ENCODE measurements at regions not wholly inside any gene's neighbourhood (a gene's known extent, or its start where the extent isn't known, plus 50 kb on each side); places are given as distances from the start of the nearest gene placed in this dataset.
A peak's percentile ranks its signal among the peaks of the same experiment; 100 is the strongest.
"Not testable (repeated sequence)": the region's sequence is repeated elsewhere in the genome, so short reads cannot be mapped to it uniquely, and the experiment has no call there.

GRCh38 chr14:37848985-37849621 lies 253.7 kb downstream of the TTC6 start:
- no peak for DNase-seq

GRCh38 chr14:37851054-37851453 lies 255.6 kb downstream of the TTC6 start:
- no peak for DNase-seq

- DNase-seq, result no peak
Measured at GRCh38 chr14:37855871-37856270, 260.4 kb downstream of the TTC6 start.

GRCh38 chr14:37857774-37858266 lies 262.4 kb downstream of the TTC6 start:
- no peak for DNase-seq

- DNase-seq, result no peak
Measured at GRCh38 chr14:37858733-37859132, 263.3 kb downstream of the TTC6 start.

- no peak for DNase-seq
Measured at GRCh38 chr14:37859177-37859576, 263.7 kb downstream of the TTC6 start.

GRCh38 chr14:37862263-37862662 lies 266.8 kb downstream of the TTC6 start:
- peak; percentile 84 for DNase-seq

- DNase-seq, result peak; percentile 29
Measured at GRCh38 chr14:37864128-37864527, 268.7 kb downstream of the TTC6 start.

- DNase-seq, result peak; percentile 93
Measured at GRCh38 chr14:37864861-37865718, 269.7 kb downstream of the TTC6 start.

- DNase-seq, result peak; percentile 18
Measured at GRCh38 chr14:37865719-37866549, 270.5 kb downstream of the TTC6 start.

GRCh38 chr14:37869633-37870032 lies 274.2 kb downstream of the TTC6 start:
- peak; percentile 81 for DNase-seq

- no peak for DNase-seq
Measured at GRCh38 chr14:37870170-37870569, 274.7 kb downstream of the TTC6 start.

GRCh38 chr14:37870632-37871346 lies 275.4 kb downstream of the TTC6 start:
- DNase-seq, result peak; percentile 88

- DNase-seq, result not testable (repeated sequence)
Measured at GRCh38 chr14:37874065-37874428, 278.6 kb downstream of the TTC6 start.

GRCh38 chr14:37874429-37875109 lies 279.1 kb downstream of the TTC6 start:
- DNase-seq, result peak; percentile 91

GRCh38 chr14:37888234-37888633 lies 292.8 kb downstream of the TTC6 start:
- no peak for DNase-seq

GRCh38 chr14:37889087-37889486 lies 293.7 kb downstream of the TTC6 start:
- peak; percentile 97 for DNase-seq

GRCh38 chr14:37890095-37890494 lies 294.7 kb downstream of the TTC6 start:
- DNase-seq, result no peak

GRCh38 chr14:37891500-37891899 lies 296.1 kb downstream of the TTC6 start:
- DNase-seq, result not testable (repeated sequence)

- no peak for DNase-seq
Measured at GRCh38 chr14:37894463-37894862, 299.0 kb downstream of the TTC6 start.

GRCh38 chr14:37899365-37899764 lies 303.9 kb downstream of the TTC6 start:
- DNase-seq, result peak; percentile 22

- DNase-seq, result no peak
Measured at GRCh38 chr14:37900561-37900960, 305.1 kb downstream of the TTC6 start.
